ENCODE measurements at regions not wholly inside any gene's neighbourhood (a gene's known extent, or its start where the extent isn't known, plus 50 kb on each side); places are given as distances from the start of the nearest gene placed in this dataset.

DNA sequence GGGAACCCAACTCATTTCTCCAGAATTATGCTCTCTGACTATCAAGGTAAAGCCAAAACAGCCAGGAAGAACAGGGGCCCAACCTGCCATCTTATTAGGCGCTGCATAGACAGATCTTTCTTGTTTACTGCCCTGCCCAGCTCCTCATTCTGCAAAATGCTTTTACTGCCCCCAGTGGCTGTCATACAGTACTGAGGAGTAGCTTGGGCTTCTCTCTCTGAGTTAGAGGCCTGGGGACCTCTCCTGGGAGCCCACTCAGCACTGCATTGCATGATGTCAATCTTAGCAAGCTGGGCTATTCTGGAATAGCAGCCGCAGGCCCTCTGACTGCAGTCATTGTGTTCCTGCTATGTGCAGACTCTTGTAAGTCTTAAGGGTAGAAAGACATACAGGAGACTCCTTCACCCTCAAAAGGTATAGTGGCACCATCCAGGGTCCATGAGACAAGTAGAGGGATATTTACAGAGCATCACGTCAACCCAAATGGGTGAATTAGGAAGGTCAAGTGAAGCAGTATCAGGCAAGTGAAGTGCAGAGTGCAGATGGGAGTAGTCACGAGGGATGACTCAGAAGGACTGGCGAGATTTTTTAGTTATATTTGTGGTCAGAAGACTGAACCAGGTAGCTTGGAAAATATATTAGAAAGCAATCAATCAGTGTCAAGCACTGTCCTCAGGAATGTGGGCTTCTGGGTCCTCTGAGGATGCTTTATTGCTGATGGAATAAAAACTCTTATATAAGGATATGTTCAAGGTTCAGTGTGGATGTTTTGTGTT is 294.1 kb upstream of the SFRP2 start:
- Histone ChIP-seq H3K27me3 (ENCODE audit: control insufficient read depth in 3 of 3, insufficient read depth in 3 of 3, low read length in 2 of 3) (no peaks in the 10 kb centered on the region), H3K4me3 (no peak overlapping the region), H3K9me3 (ENCODE audit: control insufficient read depth in 4 of 4, insufficient read depth in 3 of 4, low read length in 3 of 4) (no peaks in the 10 kb centered on the region), H3K4me1 (ENCODE audit: control insufficient read depth in 5 of 5, insufficient read depth in 5 of 5, low read length in 5 of 5) (no peaks in the 10 kb centered on the region), H3K27ac (ENCODE audit: low read depth in 1 of 2, low read length in 1 of 2) (no peak overlapping the region), H3K36me3 (ENCODE audit: control insufficient read depth in 4 of 4, insufficient read depth in 4 of 4, low read length in 4 of 4) (no peaks in the 10 kb centered on the region), H3K9ac (ENCODE audit: insufficient read depth in 1 of 2, low read length in 2 of 2) (no peak overlapping the region)
- 84 to 93% methylated on average over 5 of the region's 5 CpGs for WGBS, 2 donors
- ATAC-seq (ENCODE audit: insufficient read depth, low FRiP score): no peak
- TF ChIP-seq, protein P1, sequence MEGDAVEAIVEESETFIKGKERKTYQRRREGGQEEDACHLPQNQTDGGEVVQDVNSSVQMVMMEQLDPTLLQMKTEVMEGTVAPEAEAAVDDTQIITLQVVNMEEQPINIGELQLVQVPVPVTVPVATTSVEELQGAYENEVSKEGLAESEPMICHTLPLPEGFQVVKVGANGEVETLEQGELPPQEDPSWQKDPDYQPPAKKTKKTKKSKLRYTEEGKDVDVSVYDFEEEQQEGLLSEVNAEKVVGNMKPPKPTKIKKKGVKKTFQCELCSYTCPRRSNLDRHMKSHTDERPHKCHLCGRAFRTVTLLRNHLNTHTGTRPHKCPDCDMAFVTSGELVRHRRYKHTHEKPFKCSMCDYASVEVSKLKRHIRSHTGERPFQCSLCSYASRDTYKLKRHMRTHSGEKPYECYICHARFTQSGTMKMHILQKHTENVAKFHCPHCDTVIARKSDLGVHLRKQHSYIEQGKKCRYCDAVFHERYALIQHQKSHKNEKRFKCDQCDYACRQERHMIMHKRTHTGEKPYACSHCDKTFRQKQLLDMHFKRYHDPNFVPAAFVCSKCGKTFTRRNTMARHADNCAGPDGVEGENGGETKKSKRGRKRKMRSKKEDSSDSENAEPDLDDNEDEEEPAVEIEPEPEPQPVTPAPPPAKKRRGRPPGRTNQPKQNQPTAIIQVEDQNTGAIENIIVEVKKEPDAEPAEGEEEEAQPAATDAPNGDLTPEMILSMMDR (IDR thresholded peaks at IDR 0.05; ENCODE audit: control extremely low read depth, extremely low read depth): no peak
- peak in 1 of 3 donors; percentile 14 for DNase-seq

DNA sequence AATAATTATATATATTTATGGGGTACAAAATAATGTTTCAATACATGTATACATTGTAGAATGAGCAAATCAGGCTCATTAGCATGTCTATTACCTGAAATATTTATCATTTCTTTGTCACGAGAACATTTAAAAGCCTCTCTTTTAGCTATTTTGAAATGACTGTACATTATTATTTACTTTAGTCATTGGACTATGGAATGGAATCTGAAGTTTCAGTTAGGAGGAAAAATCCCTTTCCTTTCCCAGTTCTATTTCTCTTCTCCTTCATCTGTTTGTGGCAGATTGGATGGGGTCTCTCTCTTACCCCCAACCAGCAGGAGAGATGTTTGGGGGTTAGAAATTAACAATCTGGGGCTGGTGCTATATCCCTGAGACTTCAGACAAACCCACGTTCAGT is 292.5 kb upstream of the SFRP2 start:
- 76 to 86% methylated on average over 2 of the region's 2 CpGs for WGBS, 2 donors
- Histone ChIP-seq H3K27me3 (ENCODE audit: control insufficient read depth in 3 of 3, insufficient read depth in 3 of 3, low read length in 2 of 3) (no peaks in the 10 kb centered on the region), H3K9me3 (ENCODE audit: control insufficient read depth in 4 of 4, insufficient read depth in 3 of 4, low read length in 3 of 4) (no peaks in the 10 kb centered on the region), H3K9ac (ENCODE audit: insufficient read depth in 1 of 2, low read length in 2 of 2) (no peak overlapping the region), H3K36me3 (ENCODE audit: control insufficient read depth in 4 of 4, insufficient read depth in 4 of 4, low read length in 4 of 4) (no peaks in the 10 kb centered on the region), H3K4me1 (ENCODE audit: control insufficient read depth in 5 of 5, insufficient read depth in 5 of 5, low read length in 5 of 5) (no peaks in the 10 kb centered on the region), H3K4me3 (no peak overlapping the region), H3K27ac (ENCODE audit: low read depth in 1 of 2, low read length in 1 of 2) (no peak overlapping the region)
- TF ChIP-seq, protein P1 (IDR thresholded peaks at IDR 0.05; ENCODE audit: control extremely low read depth, extremely low read depth): no peak
- ATAC-seq (ENCODE audit: insufficient read depth, low FRiP score) (no peak), DNase-seq (no peak)

DNA sequence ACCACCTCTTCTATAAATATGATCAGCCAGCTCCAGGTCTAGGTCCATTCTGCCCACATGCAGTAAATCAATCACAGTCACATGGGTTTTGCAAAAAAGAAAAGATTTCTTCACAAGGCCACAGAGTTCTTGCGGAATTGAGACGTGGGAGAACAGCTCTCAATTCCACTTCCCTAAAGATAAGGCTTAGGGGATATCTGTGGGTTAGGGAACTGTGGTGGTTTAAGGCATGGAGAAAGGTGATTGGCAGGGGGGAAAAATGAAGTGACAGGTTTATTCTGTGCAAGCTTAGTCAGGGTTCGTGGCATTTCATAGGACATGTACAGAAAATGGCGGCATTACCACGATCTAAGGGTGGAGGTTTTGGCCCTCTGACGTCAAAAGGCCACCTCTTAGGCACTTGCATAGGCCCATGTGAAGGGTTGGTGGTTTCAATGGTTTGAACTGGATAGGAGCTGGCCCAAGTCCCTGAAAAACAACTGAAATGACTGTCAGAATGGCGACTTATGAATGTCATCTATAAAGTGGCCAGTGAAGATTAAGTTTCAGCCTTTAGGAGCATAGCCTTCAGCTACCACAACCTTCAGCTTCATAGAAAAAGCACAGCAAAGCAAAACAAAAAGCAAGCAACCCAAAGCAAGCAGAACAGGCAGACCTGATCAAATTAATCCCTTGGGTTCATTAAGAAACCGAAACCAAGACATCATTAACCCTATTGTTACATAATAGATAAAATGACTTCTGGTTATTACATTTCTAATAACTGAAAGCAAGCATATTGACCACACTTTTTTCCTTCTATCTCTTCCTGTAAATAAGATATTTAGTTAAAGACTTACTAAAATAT is 289.8 kb upstream of the SFRP2 start:
- Histone ChIP-seq H3K4me3 (no peak overlapping the region), H3K27ac (ENCODE audit: low read depth in 1 of 2, low read length in 1 of 2) (no peak overlapping the region), H3K4me1 (ENCODE audit: control insufficient read depth in 5 of 5, insufficient read depth in 5 of 5, low read length in 5 of 5) (no peaks in the 10 kb centered on the region), H3K36me3 (ENCODE audit: control insufficient read depth in 4 of 4, insufficient read depth in 4 of 4, low read length in 4 of 4) (no peaks in the 10 kb centered on the region), H3K9me3 (ENCODE audit: control insufficient read depth in 4 of 4, insufficient read depth in 3 of 4, low read length in 3 of 4) (no peaks in the 10 kb centered on the region), H3K27me3 (ENCODE audit: control insufficient read depth in 3 of 3, insufficient read depth in 3 of 3, low read length in 2 of 3) (no peaks in the 10 kb centered on the region), H3K9ac (ENCODE audit: insufficient read depth in 1 of 2, low read length in 2 of 2) (no peak overlapping the region)
- 67 to 83% methylated on average over 8 of the region's 8 CpGs for WGBS, 2 donors
- no peak for DNase-seq
- TF ChIP-seq, protein P1 (IDR thresholded peaks at IDR 0.05; ENCODE audit: control extremely low read depth, extremely low read depth): no peak
- peak; percentile 14 for ATAC-seq (ENCODE audit: insufficient read depth, low FRiP score)
